HepG2 (cell line): ENCODE measurements at regions not wholly inside any gene's neighbourhood (a gene's known extent, or its start where the extent isn't known, plus 50 kb on each side); places are given as distances from the start of the nearest gene placed in this dataset.

Source experiments
- ARNTL ChIP-seq: sonication (generic); formaldehyde crosslinking; IDR thresholded peaks from 2 replicates; pipeline ENCODE4 v1.4.0; 2020; ENCODE audit warnings: mild to moderate bottlenecking, missing genetic modification reagents
- KLF6 ChIP-seq: IDR thresholded peaks from 2 replicates; pipeline ENCODE4 v1.8.0; 2016; ENCODE audit warnings: missing biosample characterization, missing genetic modification reagents
- MED1 ChIP-seq: sonication (generic); formaldehyde crosslinking; IDR thresholded peaks from 2 replicates; pipeline ENCODE4 v1.4.0; 2020; ENCODE audit warnings: missing genetic modification reagents
- MXD1 ChIP-seq: sonication (generic); formaldehyde crosslinking; IDR thresholded peaks from 2 replicates; pipeline ENCODE4 v1.4.0; 2020; ENCODE audit warnings: mild to moderate bottlenecking, missing genetic modification reagents
- PLSCR1 ChIP-seq: sonication (generic); formaldehyde crosslinking; IDR thresholded peaks from 2 replicates; pipeline ENCODE4 v1.5.0; 2020; ENCODE audit warnings: missing genetic modification reagents, mild to moderate bottlenecking, borderline replicate concordance
- ZNF121 ChIP-seq: sonication (generic); formaldehyde crosslinking; IDR thresholded peaks from 2 replicates; pipeline ENCODE4 v1.5.0; 2020; ENCODE audit warnings: mild to moderate bottlenecking, missing genetic modification reagents
- ZNF501 ChIP-seq: sonication (generic); formaldehyde crosslinking; IDR thresholded peaks from 2 replicates; pipeline ENCODE4 v1.5.1; 2020; ENCODE audit warnings: mild to moderate bottlenecking, moderate library complexity, missing genetic modification reagents
- ZZZ3 ChIP-seq: sonication (generic); formaldehyde crosslinking; IDR thresholded peaks from 2 replicates; pipeline ENCODE4 v1.4.0; 2020; ENCODE audit warnings: missing genetic modification reagents, mild to moderate bottlenecking, borderline replicate concordance
- TF ChIP-seq, protein P1 (sequence below): sonication (generic); formaldehyde crosslinking; IDR thresholded peaks from 2 replicates; pipeline ENCODE4 v1.4.0; 2020; ENCODE audit warnings: missing genetic modification reagents

- TF ChIP-seq ZNF121 (CRISPR knock-in tag) (no peak), ARNTL (CRISPR knock-in tag) (no peak), PLSCR1 (CRISPR knock-in tag) (no peak), MED1 (CRISPR knock-in tag) (no peak), ZZZ3 (CRISPR knock-in tag) (no peak), ZNF501 (no peak), MXD1 (no peak), KLF6 (CRISPR knock-in tag) (no peak)
- TF ChIP-seq, protein P1, sequence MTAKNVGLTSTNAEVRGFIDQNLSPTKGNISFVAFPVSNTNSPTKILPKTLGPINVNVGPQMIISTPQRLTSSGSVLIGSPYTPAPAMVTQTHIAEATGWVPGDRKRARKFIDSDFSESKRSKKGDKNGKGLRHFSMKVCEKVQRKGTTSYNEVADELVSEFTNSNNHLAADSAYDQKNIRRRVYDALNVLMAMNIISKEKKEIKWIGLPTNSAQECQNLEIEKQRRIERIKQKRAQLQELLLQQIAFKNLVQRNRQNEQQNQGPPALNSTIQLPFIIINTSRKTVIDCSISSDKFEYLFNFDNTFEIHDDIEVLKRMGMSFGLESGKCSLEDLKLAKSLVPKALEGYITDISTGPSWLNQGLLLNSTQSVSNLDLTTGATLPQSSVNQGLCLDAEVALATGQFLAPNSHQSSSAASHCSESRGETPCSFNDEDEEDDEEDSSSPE (CRISPR knock-in tag): no peak
Observed at GRCh38 chr6:77573843-77574242, 79.0 kb upstream of the MEI4 start.
